ENCODE measurements at regions not wholly inside any gene's neighbourhood (a gene's known extent, or its start where the extent isn't known, plus 50 kb on each side); places are given as distances from the start of the nearest gene placed in this dataset.

DNA sequence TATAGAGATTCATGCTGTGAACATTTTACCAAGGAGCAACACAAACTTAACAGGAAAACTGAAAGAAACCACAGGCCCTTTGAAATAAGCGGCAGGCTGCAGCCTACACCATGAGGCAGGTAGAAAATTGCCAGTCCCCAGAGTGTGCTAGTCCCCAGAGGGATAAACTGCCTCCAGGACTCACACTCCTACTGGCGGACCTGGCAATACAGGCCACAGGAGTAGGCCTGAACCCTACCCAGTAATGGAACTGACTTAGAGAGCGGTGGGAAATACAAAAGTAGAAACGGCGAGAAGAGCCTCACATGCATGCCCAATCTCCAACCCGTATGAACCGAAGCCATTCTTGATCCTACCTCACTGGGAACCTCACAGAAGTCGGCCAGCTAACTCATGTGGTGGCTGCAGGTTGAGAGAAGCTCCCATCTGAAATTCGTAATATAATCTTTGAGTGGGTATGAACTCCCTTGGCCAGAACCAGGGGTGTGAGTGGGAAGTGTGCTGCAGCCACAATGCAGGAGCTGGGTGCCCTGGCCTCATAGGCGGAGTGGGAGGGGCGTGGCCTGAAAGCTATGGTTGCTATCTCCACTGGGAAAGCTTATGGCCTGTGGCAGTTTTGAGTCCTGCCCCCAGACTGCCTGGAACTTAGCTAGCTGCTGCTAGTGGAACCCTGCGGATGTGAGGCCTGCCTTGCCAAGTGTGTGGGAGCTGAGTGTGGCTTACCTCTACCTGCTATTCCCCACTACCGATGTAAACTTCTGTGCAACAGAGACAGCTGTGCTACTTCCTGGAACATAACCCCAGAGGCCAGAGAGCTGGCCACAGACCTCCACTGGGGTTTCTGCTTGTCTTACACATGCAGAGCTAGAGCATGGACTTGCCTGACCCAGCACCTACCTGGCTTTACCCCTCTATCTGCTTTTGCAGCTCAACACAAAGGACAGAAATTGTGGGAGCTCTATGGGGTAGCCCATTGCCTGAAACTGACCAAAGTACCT lies 146.5 kb upstream of the COL21A1 start:
- H3K4me3 ChIP-seq: no peak overlapping the region
- H3K36me3 ChIP-seq: no peaks in the 10 kb centered on the region
- H3K27me3 ChIP-seq: no peaks in the 10 kb centered on the region
- no peaks in the 10 kb centered on the region for H4K20me1 ChIP-seq
- peaks cover 0 to 11% (median 0%) of the 10 kb centered on the region in 10 experiments; a peak in 3 of 20 replicates for H3K4me1 ChIP-seq
- H3K9ac ChIP-seq: no peak overlapping the region
- H3K9me3 ChIP-seq (replicated peaks in 1 of 11): peaks cover 0 to 15% (median 0%) of the 10 kb centered on the region in 11 experiments; a peak in 3 of 22 replicates
- no peak for TF ChIP-seq Cebpa-rat (IDR thresholded peaks at IDR 0.05)
- H3K4me2 ChIP-seq: peak overlapping the region in 2 of 11 experiments; percentile 9 to 26; a peak in 1 of 22 replicates
- no peak overlapping the region for H3K27ac ChIP-seq

GRCh38 chr6:56388415-56388755 lies 141.0 kb upstream of the COL21A1 start:
- TF ChIP-seq Cebpa-rat (IDR thresholded peaks at IDR 0.05): no peak
- no peaks in the 10 kb centered on the region for H3K36me3 ChIP-seq
- no peak overlapping the region for H3K9ac ChIP-seq
- no peak overlapping the region for H3K4me3 ChIP-seq
- H3K27ac ChIP-seq: no peak overlapping the region
- H4K20me1 ChIP-seq: no peaks in the 10 kb centered on the region
- no peaks in the 10 kb centered on the region for H3K27me3 ChIP-seq
- H3K4me1 ChIP-seq: peaks cover 0 to 3% (median under 1%) of the 10 kb centered on the region in 10 experiments; a peak in 3 of 20 replicates
- H3K9me3 ChIP-seq (replicated peaks in 1 of 11): peaks cover 0 to 15% (median 0%) of the 10 kb centered on the region in 11 experiments; a peak in 3 of 22 replicates
- no peak overlapping the region for H3K4me2 ChIP-seq

- TF ChIP-seq Cebpa-rat (IDR thresholded peaks at IDR 0.05): no peak
- no peaks in the 10 kb centered on the region for H3K27me3 ChIP-seq
- peaks cover 0 to 9% (median 0%) of the 10 kb centered on the region in 10 experiments; a peak in 2 of 20 replicates for H3K4me1 ChIP-seq
- no peak overlapping the region for H3K27ac ChIP-seq
- H3K4me2 ChIP-seq: no peak overlapping the region
- H3K9me3 ChIP-seq (replicated peaks in 1 of 11): peaks cover 0 to 15% (median 0%) of the 10 kb centered on the region in 11 experiments; a peak in 3 of 22 replicates
- H3K4me3 ChIP-seq: no peak overlapping the region
- H3K36me3 ChIP-seq: no peaks in the 10 kb centered on the region
- H3K9ac ChIP-seq: no peak overlapping the region
- H4K20me1 ChIP-seq: no peaks in the 10 kb centered on the region
Measured at GRCh38 chr6:56387621-56388414, 140.4 kb upstream of the COL21A1 start.

DNA sequence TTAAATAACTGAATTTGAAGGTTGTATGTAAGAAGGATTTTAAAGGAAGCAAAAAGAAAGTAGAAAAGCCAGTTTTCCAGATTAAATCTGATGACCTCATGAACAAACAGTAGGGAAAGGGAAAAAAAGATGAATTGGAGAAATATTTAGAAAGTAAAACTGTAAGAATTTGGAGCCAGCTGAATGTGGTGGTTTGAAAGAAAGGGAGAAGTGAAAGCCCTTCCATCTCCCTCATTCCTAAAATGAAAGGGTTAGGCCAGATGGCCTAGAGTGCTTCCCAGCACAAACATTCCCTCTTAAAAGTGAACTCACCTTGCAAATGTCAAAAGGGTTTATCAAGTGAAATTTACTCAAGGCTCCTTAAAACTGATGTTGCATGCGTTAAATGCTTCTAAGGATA lies 139.3 kb upstream of the COL21A1 start:
- Histone ChIP-seq H4K20me1 (no peaks in the 10 kb centered on the region), H3K36me3 (no peaks in the 10 kb centered on the region), H3K4me2 (no peak overlapping the region), H3K4me1 (peaks cover 0 to 14% (median 0%) of the 10 kb centered on the region in 10 experiments; a peak in 4 of 20 replicates), H3K27ac (no peak overlapping the region), H3K9ac (no peak overlapping the region), H3K27me3 (no peaks in the 10 kb centered on the region), H3K4me3 (no peak overlapping the region), H3K9me3 (replicated peaks in 1 of 11) (peaks cover 0 to 15% (median 0%) of the 10 kb centered on the region in 11 experiments; a peak in 3 of 22 replicates)
- no peak for TF ChIP-seq Cebpa-rat (IDR thresholded peaks at IDR 0.05)

GRCh38 chr6:56385981-56386593 lies 138.7 kb upstream of the COL21A1 start:
- TF ChIP-seq Cebpa-rat (IDR thresholded peaks at IDR 0.05): no peak
- no peak overlapping the region for H3K4me2 ChIP-seq
- no peak overlapping the region for H3K27ac ChIP-seq
- peaks cover 0 to 15% (median 0%) of the 10 kb centered on the region in 11 experiments; a peak in 3 of 22 replicates for H3K9me3 ChIP-seq (replicated peaks in 1 of 11)
- peaks cover 0 to 14% (median 0%) of the 10 kb centered on the region in 10 experiments; a peak in 4 of 20 replicates for H3K4me1 ChIP-seq
- no peak overlapping the region for H3K4me3 ChIP-seq
- no peaks in the 10 kb centered on the region for H3K27me3 ChIP-seq
- no peak overlapping the region for H3K9ac ChIP-seq
- no peaks in the 10 kb centered on the region for H4K20me1 ChIP-seq
- no peaks in the 10 kb centered on the region for H3K36me3 ChIP-seq

DNA sequence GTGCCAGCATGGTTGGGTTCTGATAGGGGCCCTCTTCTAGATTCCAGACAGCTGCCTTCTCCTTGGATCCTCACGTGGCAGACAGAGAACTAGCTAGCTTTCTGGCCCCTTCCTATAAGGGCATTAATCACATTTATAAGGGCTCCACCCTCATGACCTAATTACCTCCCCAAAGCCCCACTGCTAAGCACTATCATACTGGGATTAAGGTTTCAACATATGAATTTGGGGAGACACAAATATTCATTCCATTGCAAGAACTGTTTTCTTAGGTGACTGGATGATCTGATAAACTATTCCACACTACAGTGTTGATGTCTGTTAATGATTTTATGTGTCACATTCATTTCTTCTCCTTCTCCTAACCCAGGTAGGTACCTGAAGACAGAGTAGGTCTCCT lies 135.8 kb upstream of the COL21A1 start:
- Histone ChIP-seq H3K27me3 (no peaks in the 10 kb centered on the region), H3K4me3 (no peak overlapping the region), H3K4me1 (peaks cover 0 to 14% (median 0%) of the 10 kb centered on the region in 10 experiments; a peak in 4 of 20 replicates), H3K36me3 (no peaks in the 10 kb centered on the region), H3K27ac (no peak overlapping the region), H3K9me3 (replicated peaks in 1 of 11) (no peaks in the 10 kb centered on the region), H3K4me2 (peak overlapping the region in 3 of 11 experiments; percentile 5 to 36 (median 20); a peak in 3 of 22 replicates), H3K9ac (no peak overlapping the region), H4K20me1 (no peaks in the 10 kb centered on the region)
- no peak for TF ChIP-seq Cebpa-rat (IDR thresholded peaks at IDR 0.05)

DNA sequence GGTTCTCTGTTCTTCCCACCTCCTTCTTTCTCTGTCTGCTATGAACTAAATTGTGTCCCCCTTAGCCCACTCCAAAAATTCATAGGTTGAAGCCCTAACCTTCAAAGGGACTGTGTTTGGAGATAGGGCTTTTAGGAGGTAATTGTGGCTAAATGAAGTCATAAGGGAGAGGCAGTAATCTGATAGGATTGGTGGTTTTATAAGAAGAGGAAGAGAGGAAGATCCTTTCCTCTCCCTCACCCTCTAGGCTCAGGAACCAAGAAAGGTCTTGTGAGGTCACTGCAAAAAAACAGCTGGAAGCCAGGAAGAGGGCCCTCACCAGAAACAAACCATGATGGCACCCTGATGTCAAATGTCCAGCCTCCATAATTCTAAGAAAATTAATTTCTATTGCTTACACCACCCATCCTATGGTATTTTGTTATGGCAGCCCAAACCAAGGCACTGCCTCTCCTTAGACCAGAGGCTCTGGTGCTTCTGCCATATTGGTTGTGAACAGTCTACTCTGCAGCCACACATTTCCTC lies 135.1 kb upstream of the COL21A1 start:
- Histone ChIP-seq H3K4me1 (peaks cover 0 to 14% (median 0%) of the 10 kb centered on the region in 10 experiments; a peak in 4 of 20 replicates), H3K9me3 (replicated peaks in 1 of 11) (no peaks in the 10 kb centered on the region), H4K20me1 (no peaks in the 10 kb centered on the region), H3K9ac (no peak overlapping the region), H3K27me3 (no peaks in the 10 kb centered on the region; a peak in 1 of 22 replicates), H3K4me2 (peak overlapping the region in 2 of 11 experiments; percentile 33 to 36; a peak in 3 of 22 replicates), H3K27ac (no peak overlapping the region), H3K36me3 (no peaks in the 10 kb centered on the region), H3K4me3 (no peak overlapping the region)
- no peak for TF ChIP-seq Cebpa-rat (IDR thresholded peaks at IDR 0.05)

- H3K4me2 ChIP-seq: no peak overlapping the region
- no peak overlapping the region for H3K27ac ChIP-seq
- no peaks in the 10 kb centered on the region for H3K9me3 ChIP-seq (replicated peaks in 1 of 11)
- no peak overlapping the region for H3K9ac ChIP-seq
- no peak for TF ChIP-seq Cebpa-rat (IDR thresholded peaks at IDR 0.05)
- no peaks in the 10 kb centered on the region for H4K20me1 ChIP-seq
- H3K36me3 ChIP-seq: no peaks in the 10 kb centered on the region
- H3K4me1 ChIP-seq: peaks cover 0 to 14% (median 0%) of the 10 kb centered on the region in 10 experiments; a peak in 4 of 20 replicates
- H3K4me3 ChIP-seq: no peak overlapping the region
- no peaks in the 10 kb centered on the region; a peak in 1 of 22 replicates for H3K27me3 ChIP-seq
Measured at GRCh38 chr6:56381801-56382251, 134.4 kb upstream of the COL21A1 start.

All from BLaER1 treated with 17β-estradiol and CSF1 and Interleukin-3, amounts not matched to agents 10 nM and 100 nM (cell line).